Transverse colon (tissue), 4 donors: ENCODE measurements at regions not wholly inside any gene's neighbourhood (a gene's known extent, or its start where the extent isn't known, plus 50 kb on each side); places are given as distances from the start of the nearest gene placed in this dataset.

Source experiments
- DNase-seq: peaks from one replicate; pipeline ENCODE4 v3.0.0-alpha.2; 2019
- H3K27ac ChIP-seq, 4 donors: fragments of 200-600 bp; sonication (generic); 2 replicates each; pipeline ENCODE4 v1.5.1; 2016 to 2018; ENCODE audit warnings: inconsistent platforms in 4 of 4
- H3K27me3 ChIP-seq: fragments of 200-600 bp; sonication (generic); 2 replicates; pipeline ENCODE4 v1.5.1; 2017; ENCODE audit warnings: inconsistent platforms
- H3K36me3 ChIP-seq, 4 donors: fragments of 200-600 bp; sonication (generic); 2 replicates each; pipeline ENCODE4 v1.5.1; 2017 to 2019; ENCODE audit warnings: inconsistent platforms in 4 of 4
- H3K4me1 ChIP-seq, 4 donors: fragments of 200-600 bp; sonication (generic); 2 replicates each; pipeline ENCODE4 v1.5.1; 2017 to 2020; ENCODE audit warnings: inconsistent platforms in 4 of 4
- H3K4me3 ChIP-seq, 4 donors: fragments of 200-600 bp; sonication (generic); 1 replicate in 1 of 4; 2 replicates in 3 of 4; pipeline versions ENCODE4 v1.5.1 to v1.6.1; 2017 to 2019; ENCODE audit warnings: inconsistent platforms in 4 of 4
- H3K9me3 ChIP-seq, 2 donors: fragments of 200-600 bp; sonication (generic); 2 replicates each; pipeline ENCODE4 v1.5.1; 2017 to 2019; ENCODE audit warnings: inconsistent platforms in 2 of 2
- CTCF ChIP-seq, 5 experiments: fragments of 200-600 bp in 3 of 5; fragments of 450-650 bp in 2 of 5; sonication (generic) in 3 of 5; IDR thresholded peaks; 1 replicate in 2 of 5; 2 replicates in 3 of 5; pipeline ENCODE4 v1.5.1; 2016 to 2017; ENCODE audit warnings: antibody characterized with exemption in 5 of 5, inconsistent platforms in 3 of 5, mild to moderate bottlenecking in 2 of 5, moderate library complexity in 1 of 5
- EP300 ChIP-seq: sonication (generic); formaldehyde crosslinking; IDR thresholded peaks from one replicate; pipeline ENCODE4 v1.6.1; 2017; ENCODE audit warnings: antibody characterized with exemption, low read depth
- POLR2A ChIP-seq: fragments of 450-650 bp; IDR thresholded peaks from one replicate; pipeline ENCODE4 v1.6.1; 2016; ENCODE audit warnings: antibody characterized with exemption, mild to moderate bottlenecking, moderate library complexity
- POLR2AphosphoS5 ChIP-seq, 3 donors: sonication (generic); formaldehyde crosslinking; IDR thresholded peaks; one replicate each; pipeline ENCODE4 v1.6.1; 2016; ENCODE audit warnings: antibody characterized with exemption in 3 of 3
- WGBS, 2 donors: methylation state at CpG; one replicate each; pipeline ENCODE4 v1.1.5; 2018; ENCODE audit warnings: low coverage in 1 of 2; 5-methylcytosine and 5-hydroxymethylcytosine counted together
- in situ Hi-C, 4 donors: fragments of 200-750 bp; cut with MboI; loops; one replicate each; pipeline versions ENCODE4 v1.15.0 to v1.15.1; 2017; ENCODE audit warnings: low sequenced_read_pairs in 3 of 4, low pct_ligation_motif_present in 1 of 4, low pct_unique_long_range_greater_than_20kb in 1 of 4
- intact Hi-C: fragments of 100-400 bp; cut with DNase I; formaldehyde crosslinking; loops from one replicate; pipeline ENCODE4 v1.15.1; 2023; ENCODE audit warnings: low total_unique reads

GRCh38 chr5:42225009-42225408 is 198.2 kb upstream of the GHR start:
- TF ChIP-seq EP300 (no peak), POLR2AphosphoS5 (IDR thresholded peaks at IDR 0.05) (no peak), CTCF (IDR thresholded peaks at IDR 0.05) (no peak), POLR2A (no peak)
- in situ Hi-C loops (no loop called here), intact Hi-C loops (no loop called here)
- WGBS, 2 donors: 71 to 78% methylated on average over 1 to 2 of the region's 2 CpGs
- DNase-seq: no peak
- Histone ChIP-seq H3K4me3 (no peak overlapping the region), H3K9me3 (no peaks in the 10 kb centered on the region), H3K4me1 (no peaks in the 10 kb centered on the region), H3K36me3 (no peaks in the 10 kb centered on the region), H3K27ac (no peak overlapping the region), H3K27me3 (no peaks in the 10 kb centered on the region)

- WGBS, 2 donors: 71% methylated on average over 1 of the region's 1 CpG; no CpG with 5 or more reads in 1 of the 2 donors
- intact Hi-C loops: no loop called here
- H3K4me3 ChIP-seq: no peak overlapping the region
- TF ChIP-seq POLR2AphosphoS5 (IDR thresholded peaks at IDR 0.05) (no peak), EP300 (no peak), CTCF (IDR thresholded peaks at IDR 0.05) (no peak), POLR2A (no peak)
- in situ Hi-C loops: no loop called here
- H3K9me3 ChIP-seq: no peaks in the 10 kb centered on the region
- H3K27me3 ChIP-seq: no peaks in the 10 kb centered on the region
- no peaks in the 10 kb centered on the region for H3K36me3 ChIP-seq
- no peaks in the 10 kb centered on the region for H3K4me1 ChIP-seq
- H3K27ac ChIP-seq: no peak overlapping the region
- no peak for DNase-seq
Measured at GRCh38 chr5:42228279-42228678, 195.0 kb upstream of the GHR start.

GRCh38 chr5:42230839-42231238 is 192.4 kb upstream of the GHR start:
- no peak overlapping the region for H3K4me3 ChIP-seq
- 65% methylated on average over 4 of the region's 4 CpGs; no CpG with 5 or more reads in 1 of the 2 donors for WGBS, 2 donors
- intact Hi-C loops (no loop called here), in situ Hi-C loops (no loop called here)
- H3K4me1 ChIP-seq: no peaks in the 10 kb centered on the region
- DNase-seq: no peak
- H3K27ac ChIP-seq: no peak overlapping the region
- H3K27me3 ChIP-seq: no peaks in the 10 kb centered on the region
- no peak for TF ChIP-seq POLR2A
- no peak for TF ChIP-seq CTCF (IDR thresholded peaks at IDR 0.05)
- TF ChIP-seq POLR2AphosphoS5 (IDR thresholded peaks at IDR 0.05): no peak
- TF ChIP-seq EP300: no peak
- no peaks in the 10 kb centered on the region for H3K36me3 ChIP-seq
- no peaks in the 10 kb centered on the region for H3K9me3 ChIP-seq

- Histone ChIP-seq H3K9me3 (no peaks in the 10 kb centered on the region), H3K27me3 (no peaks in the 10 kb centered on the region), H3K36me3 (no peaks in the 10 kb centered on the region), H3K27ac (no peak overlapping the region), H3K4me3 (no peak overlapping the region), H3K4me1 (no peaks in the 10 kb centered on the region)
- in situ Hi-C loops: no loop called here
- DNase-seq: no peak
- intact Hi-C loops: no loop called here
- TF ChIP-seq CTCF (IDR thresholded peaks at IDR 0.05) (no peak), POLR2AphosphoS5 (IDR thresholded peaks at IDR 0.05) (no peak), POLR2A (no peak), EP300 (no peak)
Measured at GRCh38 chr5:42235241-42235640, 188.0 kb upstream of the GHR start.
